Occipital lobe (tissue), 2 donors: ENCODE measurements at regions not wholly inside any gene's neighbourhood (a gene's known extent, or its start where the extent isn't known, plus 50 kb on each side); places are given as distances from the start of the nearest gene placed in this dataset. TPM values are rescaled to one million over a fixed set of nuclear protein-coding genes. Genes with fewer than 3 reads are reported as not detected.

ENCODE experiments used
- DNase-seq: peaks from one replicate; lab custom pipeline; 2025; lab: John Stamatoyannopoulos, UW
- small RNA-seq: library from RNA; depleted of rRNA; stranded (forward); fragments of <200 nt; gene quantifications from one replicate; pipeline ENCODE3, GENCODE V24; 2014

GRCh38 chr20:11852811-11853210, 64.9 kb upstream of the BTBD3 start:
- DNase-seq, result no peak

DNA sequence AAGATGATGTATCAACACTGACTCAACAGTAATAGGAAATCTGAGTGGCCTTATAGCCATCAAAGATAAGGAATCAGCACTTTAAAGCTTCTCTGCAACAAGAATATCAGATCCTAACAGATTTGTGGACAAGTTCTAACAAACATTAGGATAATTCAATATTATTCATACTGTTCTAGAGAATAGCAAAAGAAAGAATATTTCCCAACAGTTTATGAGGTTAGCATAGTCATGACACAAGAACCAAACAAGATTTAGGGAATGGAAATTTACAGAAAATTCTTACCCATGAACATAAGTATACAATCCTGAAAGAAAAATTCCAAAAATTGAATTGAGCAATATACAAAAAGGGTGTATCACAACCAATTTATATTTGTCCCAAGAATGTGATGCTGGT, 64.3 kb upstream of the BTBD3 start:
- no peak for DNase-seq

- no peak for DNase-seq
These were observed 56.2 kb upstream of the BTBD3 start for GRCh38 chr20:11861479-11861878.

DNA sequence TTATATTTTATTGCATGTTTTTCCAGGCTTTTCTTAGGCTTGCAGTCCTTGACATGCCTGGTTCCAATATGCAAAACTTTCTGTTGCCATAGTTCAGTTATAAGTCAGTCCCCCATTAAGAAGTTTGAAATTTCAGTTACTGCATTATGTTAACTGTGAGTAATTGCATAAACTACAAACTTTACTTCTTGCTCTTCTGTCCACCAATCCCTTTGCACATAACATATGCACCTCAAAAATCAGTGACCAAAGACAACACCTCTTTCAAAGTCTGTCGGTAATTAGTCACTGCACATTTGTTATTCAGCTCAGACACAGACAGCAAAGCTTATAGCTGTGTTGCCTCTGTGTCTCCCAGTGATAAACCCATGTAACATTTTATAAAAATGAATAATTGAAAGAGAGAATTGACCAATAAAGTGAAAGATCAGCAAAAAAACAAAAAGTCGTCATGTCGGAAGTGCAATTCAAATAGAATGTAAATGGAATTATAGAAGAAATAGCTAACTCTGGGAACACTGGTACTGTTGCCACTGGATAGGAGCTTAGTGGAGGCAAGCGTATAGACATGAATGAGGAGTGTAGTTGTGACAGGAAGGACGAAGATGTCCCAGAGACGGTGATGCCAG, 50.3 kb upstream of the BTBD3 start:
- DNase-seq, result no peak

Small RNAs in the stretch of these regions (small RNA-seq; reads per million reads assigned to genes)
- gene AL080274.1 (not detected), gene RN7SKP111 (0.17 reads per million)
